Keratinocyte (primary cell): ENCODE measurements at regions not wholly inside any gene's neighbourhood (a gene's known extent, or its start where the extent isn't known, plus 50 kb on each side); places are given as distances from the start of the nearest gene placed in this dataset.
A peak's percentile ranks its signal among the peaks of the same experiment; 100 is the strongest.

Experiments used
- DNase-seq: peaks from one replicate; pipeline ENCODE4 v3.0.0-alpha.2; 2011; ENCODE audit warnings: low read depth, missing footprints, low spot score
- FAIRE-seq: peaks from 2 replicates; lab custom pipeline; 2011; peaks lifted over from hg19 to GRCh38; lab: Jason Lieb, UNC
- H2AFZ ChIP-seq: 2 replicates; pipeline ENCODE4 v1.6.0; 2012; ENCODE audit warnings: low read length, control low read depth, inconsistent platforms; ENCODE audit not compliant: control insufficient read depth
- H3K27ac ChIP-seq: 2 replicates; pipeline ENCODE4 v1.5.1; 2011; ENCODE audit warnings: low read length; ENCODE audit not compliant: control insufficient read depth, insufficient read depth
- H3K27me3 ChIP-seq: 3 replicates; pipeline ENCODE4 v1.6.0; 2011; ENCODE audit warnings: low read length; ENCODE audit not compliant: control insufficient read depth, insufficient read depth; ENCODE audit errors: extremely low read depth
- H3K36me3 ChIP-seq, 2 experiments: 2 replicates in 1 of 2; 3 replicates in 1 of 2; pipeline ENCODE4 v1.5.1; 2011; ENCODE audit warnings: low read length in 2 of 2, mild to moderate bottlenecking in 1 of 2; ENCODE audit not compliant: control insufficient read depth in 2 of 2, insufficient read depth in 2 of 2; ENCODE audit errors: extremely low read depth in 1 of 2
- H3K4me1 ChIP-seq: 3 replicates; pipeline ENCODE4 v1.5.1; 2011; ENCODE audit warnings: low read length; ENCODE audit not compliant: control insufficient read depth, insufficient read depth; ENCODE audit errors: extremely low read depth
- H3K4me2 ChIP-seq: 3 replicates; pipeline ENCODE4 v1.6.0; 2011; ENCODE audit warnings: low read depth, low read length; ENCODE audit not compliant: control insufficient read depth, insufficient read depth; ENCODE audit errors: extremely low read depth
- H3K4me3 ChIP-seq, 3 experiments: fragments of 200-600 bp in 1 of 3; sonication (generic) in 1 of 3; 2 replicates in 2 of 3; 3 replicates in 1 of 3; pipeline ENCODE4 v1.5.1; 2011 to 2016; ENCODE audit warnings: low read length in 3 of 3, mild to moderate bottlenecking in 3 of 3, control low read depth in 2 of 3, inconsistent platforms in 1 of 3, low read depth in 1 of 3, mixed read lengths in 1 of 3, mixed run types in 1 of 3, moderate library complexity in 1 of 3; ENCODE audit not compliant: control insufficient read depth in 2 of 3, insufficient read depth in 2 of 3; ENCODE audit errors: extremely low read depth in 1 of 3
- H3K79me2 ChIP-seq: 2 replicates; pipeline ENCODE4 v1.6.0; 2012; ENCODE audit warnings: low read length; ENCODE audit not compliant: control insufficient read depth, insufficient read depth
- H3K9ac ChIP-seq: 3 replicates; pipeline ENCODE4 v1.6.0; 2011; ENCODE audit warnings: low read length; ENCODE audit not compliant: control insufficient read depth, insufficient read depth; ENCODE audit errors: extremely low read depth
- H3K9me1 ChIP-seq: 3 replicates; pipeline ENCODE4 v1.6.0; 2011; ENCODE audit warnings: low read length; ENCODE audit not compliant: control insufficient read depth, insufficient read depth; ENCODE audit errors: extremely low read depth
- H3K9me3 ChIP-seq: 2 replicates; pipeline ENCODE4 v1.5.1; 2012; ENCODE audit warnings: low read depth, low read length; ENCODE audit not compliant: control insufficient read depth
- H4K20me1 ChIP-seq: 3 replicates; pipeline ENCODE4 v1.6.0; 2011; ENCODE audit warnings: low read length; ENCODE audit not compliant: control insufficient read depth, insufficient read depth; ENCODE audit errors: extremely low read depth
- CTCF ChIP-seq, 3 experiments: IDR thresholded peaks in 1 of 3; conservative IDR thresholded peaks in 1 of 3; optimal IDR thresholded peaks in 1 of 3; 2 replicates in 2 of 3; 3 replicates in 1 of 3; pipeline versions ENCODE3 to v1.5.1; 2011; ENCODE audit warnings: low read length in 3 of 3, mild to moderate bottlenecking in 3 of 3, moderate library complexity in 2 of 3, control low read depth in 1 of 3, inconsistent platforms in 1 of 3; ENCODE audit not compliant: insufficient read depth in 2 of 3; ENCODE audit errors: extremely low read depth in 1 of 3
- EZH2 ChIP-seq: IDR thresholded peaks from one replicate; pipeline ENCODE4 v1.6.1; 2012; ENCODE audit warnings: inconsistent platforms, mild to moderate bottlenecking, low read length, moderate library complexity
- dilution Hi-C: fragments of 300-500 bp; cut with MboI; formaldehyde crosslinking; loops from one replicate; pipeline ENCODE4 v1.7.0; 2020; ENCODE audit warnings: low sequenced_read_pairs; ENCODE audit not compliant: extremely low pct_ligation_motif_present

- FAIRE-seq (peak; percentile 13), DNase-seq (no peak)
- Histone ChIP-seq H3K9me1 (no peaks in the 10 kb centered on the region), H3K27ac (no peak overlapping the region), H3K4me2 (no peak overlapping the region), H4K20me1 (no peaks in the 10 kb centered on the region), H3K27me3 (no peaks in the 10 kb centered on the region), H3K9me3 (no peaks in the 10 kb centered on the region), H3K4me3 (no peak overlapping the region), H3K9ac (no peak overlapping the region), H3K79me2 (peaks cover 2% of the 10 kb centered on the region), H2AFZ (no peak overlapping the region), H3K36me3 (no peaks in the 10 kb centered on the region), H3K4me1 (peaks cover 54% of the 10 kb centered on the region)
- dilution Hi-C loops, result no loop called here
- TF ChIP-seq CTCF (optimal IDR thresholded peaks at IDR 0.05 in 1 of 3, IDR thresholded peaks at IDR 0.05 in 1 of 3, conservative IDR thresholded peaks at IDR 0.05 in 1 of 3; ENCODE audit: extremely low read depth in 1 of 3, insufficient read depth in 2 of 3, low read length in 3 of 3), result no peak
- TF ChIP-seq EZH2, result no peak
Observed at GRCh38 chr5:96128204-96128864, 166.7 kb upstream of the ELL2 start.

- H3K9ac ChIP-seq, result no peak overlapping the region
- H3K9me1 ChIP-seq, result no peaks in the 10 kb centered on the region
- FAIRE-seq, result no peak
- H4K20me1 ChIP-seq, result no peaks in the 10 kb centered on the region
- no peak overlapping the region for H2AFZ ChIP-seq
- dilution Hi-C loops, result no loop called here
- no peaks in the 10 kb centered on the region for H3K9me3 ChIP-seq
- TF ChIP-seq EZH2 (no peak), CTCF (optimal IDR thresholded peaks at IDR 0.05 in 1 of 3, IDR thresholded peaks at IDR 0.05 in 1 of 3, conservative IDR thresholded peaks at IDR 0.05 in 1 of 3; ENCODE audit: extremely low read depth in 1 of 3, insufficient read depth in 2 of 3, low read length in 3 of 3) (no peak)
- H3K27ac ChIP-seq, result peak overlapping the region; percentile 6
- peaks cover 2% of the 10 kb centered on the region for H3K79me2 ChIP-seq
- peaks cover 54% of the 10 kb centered on the region for H3K4me1 ChIP-seq
- no peak for DNase-seq
- H3K4me3 ChIP-seq, result no peak overlapping the region
- no peaks in the 10 kb centered on the region for H3K27me3 ChIP-seq
- H3K4me2 ChIP-seq, result no peak overlapping the region
- no peaks in the 10 kb centered on the region for H3K36me3 ChIP-seq
Observed at GRCh38 chr5:96127538-96127937, 165.9 kb upstream of the ELL2 start.
